Gastrocnemius medialis (tissue), 4 donors: ENCODE measurements at regions not wholly inside any gene's neighbourhood (a gene's known extent, or its start where the extent isn't known, plus 50 kb on each side); places are given as distances from the start of the nearest gene placed in this dataset.

Experiments
- ATAC-seq, 2 donors: fragments of 150-250 bp; one replicate each; pipeline ENCODE4 v1.9.1; 2016
- DNase-seq, 2 donors: peaks; one replicate each; pipeline ENCODE4 v3.0.0-alpha.2; 2019
- H3K27ac ChIP-seq, 4 donors: fragments of 200-600 bp; sonication (generic); 1 replicate in 1 of 4; 2 replicates in 3 of 4; pipeline ENCODE4 v1.5.1; 2016 to 2018; ENCODE audit warnings: mild to moderate bottlenecking in 2 of 4, moderate library complexity in 1 of 4
- H3K27me3 ChIP-seq, 3 donors: fragments of 200-600 bp; sonication (generic) in 2 of 3; 1 replicate in 1 of 3; 2 replicates in 2 of 3; pipeline versions ENCODE4 v1.5.1 to v1.6.0; 2016 to 2019; ENCODE audit warnings: mild to moderate bottlenecking in 1 of 3, moderate library complexity in 1 of 3
- H3K36me3 ChIP-seq, 2 donors: fragments of 200-600 bp; sonication (generic) in 1 of 2; one replicate each; pipeline ENCODE4 v1.5.1; 2017 to 2018
- H3K4me1 ChIP-seq, 2 donors: fragments of 200-600 bp; sonication (generic) in 1 of 2; one replicate each; pipeline ENCODE4 v1.5.1; 2016 to 2017; ENCODE audit warnings: mild to moderate bottlenecking in 2 of 2
- H3K4me3 ChIP-seq, 4 donors: fragments of 200-600 bp; sonication (generic) in 3 of 4; 1 replicate in 1 of 4; 2 replicates in 3 of 4; pipeline ENCODE4 v1.5.1; 2016 to 2019; ENCODE audit warnings: mild to moderate bottlenecking in 2 of 4
- H3K9me3 ChIP-seq, 3 donors: fragments of 200-600 bp; sonication (generic) in 2 of 3; 1 replicate in 1 of 3; 2 replicates in 2 of 3; pipeline ENCODE4 v1.5.1; 2016 to 2019
- POLR2A ChIP-seq, 2 donors: fragments of 450-650 bp; IDR thresholded peaks; one replicate each; pipeline ENCODE4 v1.6.1; 2017; ENCODE audit warnings: antibody characterized with exemption in 2 of 2, mild to moderate bottlenecking in 2 of 2, moderate library complexity in 2 of 2
- in situ Hi-C, 4 donors: fragments of 200-750 bp; cut with MboI; loops; one replicate each; pipeline versions ENCODE4 v1.15.0 to v1.8.0; 2017; ENCODE audit warnings: low sequenced_read_pairs in 4 of 4
- intact Hi-C: fragments of 100-400 bp; cut with DNase I; formaldehyde crosslinking; loops from one replicate; pipeline ENCODE4 v1.15.1; 2023; ENCODE audit warnings: low total_unique reads
- TF ChIP-seq, protein P1 (sequence below), 5 experiments: fragments of 450-650 bp in 3 of 5; fragments of 200-600 bp in 2 of 5; sonication (generic) in 2 of 5; IDR thresholded peaks in 4 of 5; conservative IDR thresholded peaks in 1 of 5; 1 replicate in 4 of 5; 2 replicates in 1 of 5; pipeline ENCODE4 v1.5.1; 2016 to 2019; ENCODE audit warnings: antibody characterized with exemption in 5 of 5, mild to moderate bottlenecking in 3 of 5, moderate library complexity in 3 of 5

- TF ChIP-seq POLR2A (IDR thresholded peaks at IDR 0.05), result no peak
- TF ChIP-seq, protein P1, sequence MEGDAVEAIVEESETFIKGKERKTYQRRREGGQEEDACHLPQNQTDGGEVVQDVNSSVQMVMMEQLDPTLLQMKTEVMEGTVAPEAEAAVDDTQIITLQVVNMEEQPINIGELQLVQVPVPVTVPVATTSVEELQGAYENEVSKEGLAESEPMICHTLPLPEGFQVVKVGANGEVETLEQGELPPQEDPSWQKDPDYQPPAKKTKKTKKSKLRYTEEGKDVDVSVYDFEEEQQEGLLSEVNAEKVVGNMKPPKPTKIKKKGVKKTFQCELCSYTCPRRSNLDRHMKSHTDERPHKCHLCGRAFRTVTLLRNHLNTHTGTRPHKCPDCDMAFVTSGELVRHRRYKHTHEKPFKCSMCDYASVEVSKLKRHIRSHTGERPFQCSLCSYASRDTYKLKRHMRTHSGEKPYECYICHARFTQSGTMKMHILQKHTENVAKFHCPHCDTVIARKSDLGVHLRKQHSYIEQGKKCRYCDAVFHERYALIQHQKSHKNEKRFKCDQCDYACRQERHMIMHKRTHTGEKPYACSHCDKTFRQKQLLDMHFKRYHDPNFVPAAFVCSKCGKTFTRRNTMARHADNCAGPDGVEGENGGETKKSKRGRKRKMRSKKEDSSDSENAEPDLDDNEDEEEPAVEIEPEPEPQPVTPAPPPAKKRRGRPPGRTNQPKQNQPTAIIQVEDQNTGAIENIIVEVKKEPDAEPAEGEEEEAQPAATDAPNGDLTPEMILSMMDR (IDR thresholded peaks at IDR 0.05 in 4 of 5, conservative IDR thresholded peaks at IDR 0.05 in 1 of 5), result no peak
- in situ Hi-C loops, result no loop called here
- intact Hi-C loops, result no loop called here
- H3K27ac ChIP-seq, result no peak overlapping the region
- H3K27me3 ChIP-seq, result no peaks in the 10 kb centered on the region
- no peaks in the 10 kb centered on the region for H3K36me3 ChIP-seq
- no peak overlapping the region for H3K4me3 ChIP-seq
- H3K9me3 ChIP-seq, result no peaks in the 10 kb centered on the region
- no peaks in the 10 kb centered on the region for H3K4me1 ChIP-seq
- DNase-seq, result no peak
- ATAC-seq, result no peak
Observed at GRCh38 chr4:188218392-188218791, 79.2 kb downstream of the TRIML1 start.

- Histone ChIP-seq H3K9me3 (no peaks in the 10 kb centered on the region), H3K27ac (no peak overlapping the region), H3K27me3 (no peaks in the 10 kb centered on the region), H3K4me1 (no peaks in the 10 kb centered on the region), H3K4me3 (no peak overlapping the region), H3K36me3 (no peaks in the 10 kb centered on the region)
- no peak for DNase-seq
- in situ Hi-C loops, result no loop called here
- TF ChIP-seq POLR2A (IDR thresholded peaks at IDR 0.05), result no peak
- TF ChIP-seq, protein P1 (IDR thresholded peaks at IDR 0.05 in 4 of 5, conservative IDR thresholded peaks at IDR 0.05 in 1 of 5), result no peak
- no peak for ATAC-seq
- intact Hi-C loops, result no loop called here
Observed at GRCh38 chr4:188220006-188220405, 80.8 kb downstream of the TRIML1 start.

DNA sequence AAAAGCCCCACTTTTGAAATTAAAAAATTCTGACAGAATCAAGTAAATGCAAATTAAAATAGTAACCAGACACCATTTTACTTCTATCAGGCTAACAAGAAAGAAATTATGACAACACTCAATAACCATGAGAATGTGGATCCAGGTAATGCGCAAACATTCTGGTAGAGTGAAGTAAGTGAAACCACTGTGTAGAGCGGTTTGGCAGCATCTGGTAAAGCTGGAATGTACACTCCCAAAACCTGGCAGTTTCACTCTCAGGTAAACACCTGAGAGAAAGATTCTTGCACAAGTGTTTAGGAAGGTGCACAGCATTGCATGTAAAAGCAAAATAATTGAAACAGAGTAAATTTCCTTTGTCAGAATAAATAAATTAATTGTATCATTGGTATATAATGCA, 81.8 kb downstream of the TRIML1 start:
- H3K4me3 ChIP-seq, result no peak overlapping the region
- in situ Hi-C loops, result no loop called here
- ATAC-seq, result no peak
- H3K27me3 ChIP-seq, result no peaks in the 10 kb centered on the region
- H3K9me3 ChIP-seq, result no peaks in the 10 kb centered on the region
- no peak overlapping the region for H3K27ac ChIP-seq
- no peaks in the 10 kb centered on the region for H3K4me1 ChIP-seq
- intact Hi-C loops, result no loop called here
- TF ChIP-seq POLR2A (IDR thresholded peaks at IDR 0.05), result no peak
- TF ChIP-seq, protein P1 (IDR thresholded peaks at IDR 0.05 in 4 of 5, conservative IDR thresholded peaks at IDR 0.05 in 1 of 5), result no peak
- no peaks in the 10 kb centered on the region for H3K36me3 ChIP-seq
- no peak for DNase-seq

DNA sequence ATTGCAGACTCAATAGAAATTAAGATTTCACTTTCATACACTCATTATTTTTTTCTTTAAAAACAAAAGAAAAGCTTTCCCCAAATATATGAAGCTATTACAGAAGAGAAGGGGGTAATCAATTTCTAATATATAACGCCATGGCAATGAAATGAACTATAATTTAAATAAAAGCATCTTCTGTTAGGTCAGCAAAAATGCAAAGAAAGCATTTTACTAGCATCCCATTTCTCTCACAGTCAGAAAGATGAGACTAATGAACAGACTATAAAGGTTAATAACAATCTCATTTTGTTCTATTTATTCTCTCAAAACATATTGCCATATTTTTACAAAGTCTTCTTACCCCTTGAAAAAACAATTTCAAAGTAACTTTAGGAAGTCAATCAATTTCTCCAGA, 89.0 kb downstream of the TRIML1 start:
- H3K27me3 ChIP-seq, result no peaks in the 10 kb centered on the region
- no peaks in the 10 kb centered on the region for H3K9me3 ChIP-seq
- TF ChIP-seq POLR2A (IDR thresholded peaks at IDR 0.05), result no peak
- TF ChIP-seq, protein P1 (IDR thresholded peaks at IDR 0.05 in 4 of 5, conservative IDR thresholded peaks at IDR 0.05 in 1 of 5), result no peak
- H3K4me1 ChIP-seq, result no peaks in the 10 kb centered on the region
- no peaks in the 10 kb centered on the region for H3K36me3 ChIP-seq
- in situ Hi-C loops, result no loop called here
- intact Hi-C loops, result no loop called here
- DNase-seq (no peak), ATAC-seq (no peak)
- no peak overlapping the region for H3K4me3 ChIP-seq
- H3K27ac ChIP-seq, result no peak overlapping the region

DNA sequence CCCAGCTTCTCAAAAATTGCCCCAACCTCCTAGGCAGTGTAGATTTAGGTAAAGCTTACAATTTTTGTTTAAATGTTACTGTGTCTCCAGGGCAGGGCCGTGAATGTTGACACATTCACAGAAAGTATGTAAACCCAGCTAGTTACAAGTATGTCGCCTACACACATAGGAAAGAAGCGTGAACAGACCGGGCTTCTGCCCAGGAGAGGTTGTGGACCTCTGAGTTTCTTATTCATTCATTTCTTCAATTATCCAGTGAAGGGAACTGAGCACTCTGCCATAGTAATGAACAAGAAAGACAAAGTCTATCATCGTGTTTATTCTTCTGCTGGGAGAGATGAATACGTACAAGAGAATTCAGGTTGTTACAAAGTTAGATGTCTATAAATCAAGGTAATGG, 93.2 kb downstream of the TRIML1 start:
- TF ChIP-seq, protein P1 (IDR thresholded peaks at IDR 0.05 in 4 of 5, conservative IDR thresholded peaks at IDR 0.05 in 1 of 5), result no peak
- TF ChIP-seq POLR2A (IDR thresholded peaks at IDR 0.05), result no peak

More for the DNA sequence above, 93.2 kb downstream of the TRIML1 start:
- Histone ChIP-seq H3K27ac (no peak overlapping the region), H3K4me1 (no peaks in the 10 kb centered on the region), H3K4me3 (no peak overlapping the region), H3K9me3 (no peaks in the 10 kb centered on the region), H3K36me3 (no peaks in the 10 kb centered on the region), H3K27me3 (no peaks in the 10 kb centered on the region)
- DNase-seq (no peak), ATAC-seq (no peak)
- in situ Hi-C loops, result no loop called here
- intact Hi-C loops, result no loop called here
